NOMO-1 (cell line): ENCODE measurements at regions not wholly inside any gene's neighbourhood (a gene's known extent, or its start where the extent isn't known, plus 50 kb on each side); places are given as distances from the start of the nearest gene placed in this dataset.

Experiments
- DNase-seq, 2 experiments: peaks; one replicate each; lab custom pipeline; 2025; ENCODE audit not compliant: unreplicated experiment in 2 of 2; lab: John Stamatoyannopoulos, UW

- no peak for DNase-seq
These were observed 585.0 kb upstream of the HS6ST1 start for GRCh38 chr2:128903637-128904036.

GRCh38 chr2:128911276-128911675 lies 592.6 kb upstream of the HS6ST1 start:
- no peak for DNase-seq

- no peak for DNase-seq
These were observed 595.7 kb upstream of the HS6ST1 start for GRCh38 chr2:128914320-128914719.

GRCh38 chr2:128921751-128922150 lies 603.1 kb upstream of the HS6ST1 start:
- DNase-seq: no peak

- no peak for DNase-seq
These were observed 603.5 kb upstream of the HS6ST1 start for GRCh38 chr2:128922154-128922553.

GRCh38 chr2:128925631-128926030 lies 607.0 kb upstream of the HS6ST1 start:
- no peak for DNase-seq

- no peak for DNase-seq
These were observed 611.4 kb upstream of the HS6ST1 start for GRCh38 chr2:128930101-128930500.

- DNase-seq: no peak
These were observed 621.7 kb upstream of the HS6ST1 start for GRCh38 chr2:128940378-128940777.

GRCh38 chr2:128941751-128942150 lies 623.1 kb upstream of the HS6ST1 start:
- no peak for DNase-seq

GRCh38 chr2:128949360-128949759 lies 630.7 kb upstream of the HS6ST1 start:
- no peak for DNase-seq

- DNase-seq: no peak
These were observed 632.1 kb upstream of the HS6ST1 start for GRCh38 chr2:128950758-128951157.

GRCh38 chr2:128958241-128958640 lies 639.6 kb upstream of the HS6ST1 start:
- no peak for DNase-seq

- no peak for DNase-seq
These were observed 649.0 kb upstream of the HS6ST1 start for GRCh38 chr2:128967646-128968045.

GRCh38 chr2:128969374-128969773 lies 650.7 kb upstream of the HS6ST1 start:
- DNase-seq: no peak

- no peak for DNase-seq
These were observed 651.9 kb upstream of the HS6ST1 start for GRCh38 chr2:128970332-128971116.

GRCh38 chr2:128973566-128973965 lies 654.9 kb upstream of the HS6ST1 start:
- DNase-seq: no peak

GRCh38 chr2:128978212-128978611 lies 659.5 kb upstream of the HS6ST1 start:
- DNase-seq: no peak

- no peak for DNase-seq
These were observed 660.5 kb upstream of the HS6ST1 start for GRCh38 chr2:128979182-128979581.

- no peak for DNase-seq
These were observed 661.8 kb upstream of the HS6ST1 start for GRCh38 chr2:128980475-128980874.

GRCh38 chr2:128981353-128981752 lies 662.7 kb upstream of the HS6ST1 start:
- no peak for DNase-seq

- no peak for DNase-seq
These were observed 663.3 kb upstream of the HS6ST1 start for GRCh38 chr2:128982001-128982400.

GRCh38 chr2:128982670-128983069 lies 664.0 kb upstream of the HS6ST1 start:
- no peak for DNase-seq

GRCh38 chr2:128983094-128983493 lies 664.4 kb upstream of the HS6ST1 start:
- DNase-seq: no peak
